ENCODE measurements at regions not wholly inside any gene's neighbourhood (a gene's known extent, or its start where the extent isn't known, plus 50 kb on each side); places are given as distances from the start of the nearest gene placed in this dataset.

- TF ChIP-seq RFX5 (IDR thresholded peaks at IDR 0.05; ENCODE audit: low read depth, low read length) = no peak
- TF ChIP-seq REST (IDR thresholded peaks at IDR 0.05; ENCODE audit: low read depth, low read length) = no peak
- no peak for TF ChIP-seq SIN3A (IDR thresholded peaks at IDR 0.05; ENCODE audit: low read depth, low read length)
- no peak for TF ChIP-seq POLR2AphosphoS2 (IDR thresholded peaks at IDR 0.05; ENCODE audit: low read depth, low read length)
- TF ChIP-seq, protein P1, sequence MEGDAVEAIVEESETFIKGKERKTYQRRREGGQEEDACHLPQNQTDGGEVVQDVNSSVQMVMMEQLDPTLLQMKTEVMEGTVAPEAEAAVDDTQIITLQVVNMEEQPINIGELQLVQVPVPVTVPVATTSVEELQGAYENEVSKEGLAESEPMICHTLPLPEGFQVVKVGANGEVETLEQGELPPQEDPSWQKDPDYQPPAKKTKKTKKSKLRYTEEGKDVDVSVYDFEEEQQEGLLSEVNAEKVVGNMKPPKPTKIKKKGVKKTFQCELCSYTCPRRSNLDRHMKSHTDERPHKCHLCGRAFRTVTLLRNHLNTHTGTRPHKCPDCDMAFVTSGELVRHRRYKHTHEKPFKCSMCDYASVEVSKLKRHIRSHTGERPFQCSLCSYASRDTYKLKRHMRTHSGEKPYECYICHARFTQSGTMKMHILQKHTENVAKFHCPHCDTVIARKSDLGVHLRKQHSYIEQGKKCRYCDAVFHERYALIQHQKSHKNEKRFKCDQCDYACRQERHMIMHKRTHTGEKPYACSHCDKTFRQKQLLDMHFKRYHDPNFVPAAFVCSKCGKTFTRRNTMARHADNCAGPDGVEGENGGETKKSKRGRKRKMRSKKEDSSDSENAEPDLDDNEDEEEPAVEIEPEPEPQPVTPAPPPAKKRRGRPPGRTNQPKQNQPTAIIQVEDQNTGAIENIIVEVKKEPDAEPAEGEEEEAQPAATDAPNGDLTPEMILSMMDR (IDR thresholded peaks at IDR 0.05 in 2 of 3, conservative IDR thresholded peaks at IDR 0.05 in 1 of 3; ENCODE audit: control insufficient read depth in 2 of 3, extremely low read depth in 1 of 3, insufficient read depth in 1 of 3, low read depth in 3 of 3, low read length in 3 of 3) = no peak
- TF ChIP-seq CHD2 (IDR thresholded peaks at IDR 0.05; ENCODE audit: borderline replicate concordance, low read depth, low read length) = no peak
- TF ChIP-seq EP300 (IDR thresholded peaks at IDR 0.05; ENCODE audit: borderline replicate concordance in 1 of 2, control insufficient read depth in 1 of 2, low read depth in 2 of 2, low read length in 2 of 2) = no peak
- no peak for TF ChIP-seq IRF4 (IDR thresholded peaks at IDR 0.05; ENCODE audit: low read depth, low read length)
- no peak for TF ChIP-seq RAD21 (IDR thresholded peaks at IDR 0.05; ENCODE audit: insufficient read depth, low read depth, low read length)
- TF ChIP-seq, protein P2, sequence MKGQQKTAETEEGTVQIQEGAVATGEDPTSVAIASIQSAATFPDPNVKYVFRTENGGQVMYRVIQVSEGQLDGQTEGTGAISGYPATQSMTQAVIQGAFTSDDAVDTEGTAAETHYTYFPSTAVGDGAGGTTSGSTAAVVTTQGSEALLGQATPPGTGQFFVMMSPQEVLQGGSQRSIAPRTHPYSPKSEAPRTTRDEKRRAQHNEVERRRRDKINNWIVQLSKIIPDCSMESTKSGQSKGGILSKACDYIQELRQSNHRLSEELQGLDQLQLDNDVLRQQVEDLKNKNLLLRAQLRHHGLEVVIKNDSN (IDR thresholded peaks at IDR 0.05; ENCODE audit: borderline replicate concordance, extremely low read length, insufficient read depth, low read depth, low read length) = no peak
These were observed 257.4 kb upstream of the ATP2B1 start for GRCh38 chr12:89965993-89966392.

Measured in GM12878 (cell line).